Effector memory CD8-positive, alpha-beta T cell (primary cell): ENCODE measurements at regions not wholly inside any gene's neighbourhood (a gene's known extent, or its start where the extent isn't known, plus 50 kb on each side); places are given as distances from the start of the nearest gene placed in this dataset.
A peak's percentile ranks its signal among the peaks of the same experiment; 100 is the strongest.

Experiments used
- ATAC-seq: fragments of 150-1000 bp; cut with Tn5 transposase; replicated peaks from 2 replicates; pipeline ENCODE4 v1.10.0; 2021; ENCODE audit warnings: mild to moderate bottlenecking, moderate library complexity
- DNase-seq, 3 experiments: peaks; one replicate each; pipeline ENCODE4 v3.0.0; 2021
- H3K27ac Mint-ChIP-seq, 2 donors: one replicate each; pipeline ENCODE4 v1.8.0; 2022; ENCODE audit warnings: mild to moderate bottlenecking in 2 of 2, mixed read lengths in 2 of 2, moderate library complexity in 2 of 2
- H3K27me3 Mint-ChIP-seq, 2 donors: one replicate each; pipeline ENCODE4 v1.8.0; 2022; ENCODE audit warnings: mixed read lengths in 2 of 2
- H3K36me3 Mint-ChIP-seq: one replicate; pipeline ENCODE4 v1.8.0; 2022; ENCODE audit warnings: mild to moderate bottlenecking, moderate library complexity, mixed read lengths; ENCODE audit not compliant: insufficient read depth
- H3K4me1 Mint-ChIP-seq, 2 donors: one replicate each; pipeline ENCODE4 v1.8.0; 2022; ENCODE audit warnings: low read depth in 2 of 2, mixed read lengths in 2 of 2
- H3K4me3 Mint-ChIP-seq, 2 donors: one replicate each; pipeline ENCODE4 v1.8.0; 2022; ENCODE audit warnings: mild to moderate bottlenecking in 2 of 2, mixed read lengths in 2 of 2, moderate library complexity in 2 of 2
- H3K9me3 Mint-ChIP-seq, 2 donors: one replicate each; pipeline ENCODE4 v1.8.0; 2022; ENCODE audit warnings: mixed read lengths in 2 of 2

- H3K4me1 Mint-ChIP-seq: peaks cover 2 to 4% of the 10 kb centered on the region in 2 donors
- H3K27ac Mint-ChIP-seq: no peak overlapping the region
- no peak for ATAC-seq
- no peaks in the 10 kb centered on the region for H3K27me3 Mint-ChIP-seq
- no peaks in the 10 kb centered on the region for H3K9me3 Mint-ChIP-seq
- H3K36me3 Mint-ChIP-seq: peaks cover 30% of the 10 kb centered on the region
- DNase-seq: no peak
- H3K4me3 Mint-ChIP-seq: no peak overlapping the region
Measured at GRCh38 chr22:25357132-25357455, 137.7 kb downstream of the CRYBB2 start.

DNA sequence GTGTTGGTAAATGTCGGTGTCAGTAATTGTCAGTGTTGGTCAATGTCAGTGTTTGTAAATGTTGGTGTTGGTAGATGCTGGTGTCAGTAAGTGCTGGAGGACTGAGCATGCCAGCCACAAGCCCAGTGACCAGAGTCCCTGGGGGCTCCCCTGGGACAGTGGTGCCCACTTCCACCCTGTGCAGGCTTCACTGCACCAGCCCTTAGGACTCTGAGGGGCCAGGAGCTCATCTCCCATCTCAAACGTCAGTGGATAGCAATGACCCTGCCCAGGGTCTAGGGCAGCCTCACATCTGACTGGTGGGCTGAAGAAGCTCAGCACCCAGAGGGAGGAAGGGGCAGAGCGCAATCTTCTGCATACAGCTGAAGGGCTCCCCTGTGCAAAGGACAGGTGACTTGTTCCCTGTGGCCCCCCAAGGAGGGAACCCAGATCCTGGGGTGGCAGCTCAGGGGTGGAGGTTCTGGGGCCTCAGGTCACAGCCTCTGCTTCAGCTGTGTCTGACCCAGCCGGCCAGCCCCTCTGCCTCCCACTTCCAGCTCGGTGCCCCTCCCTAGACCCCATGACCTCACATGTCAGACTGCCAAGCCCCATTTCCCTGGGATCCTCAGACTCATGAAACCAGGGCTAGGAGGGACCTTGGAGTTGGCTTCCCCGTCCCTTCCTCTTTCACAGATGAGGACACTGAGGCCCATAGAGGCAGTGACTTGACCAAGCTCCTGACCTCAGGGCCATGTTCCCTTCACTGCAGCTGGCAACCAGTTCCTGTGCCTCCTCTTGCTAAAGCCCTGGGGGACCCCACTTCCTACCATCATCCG, 138.4 kb downstream of the CRYBB2 start:
- H3K36me3 Mint-ChIP-seq: peaks cover 23% of the 10 kb centered on the region
- no peaks in the 10 kb centered on the region for H3K27me3 Mint-ChIP-seq
- DNase-seq (no peak), ATAC-seq (no peak)
- peaks cover 5 to 6% of the 10 kb centered on the region in 2 donors for H3K4me1 Mint-ChIP-seq
- no peaks in the 10 kb centered on the region for H3K9me3 Mint-ChIP-seq
- H3K27ac Mint-ChIP-seq: no peak overlapping the region
- no peak overlapping the region for H3K4me3 Mint-ChIP-seq

- ATAC-seq (no peak), DNase-seq (no peak)
- H3K4me1 Mint-ChIP-seq: peaks cover 5 to 6% of the 10 kb centered on the region in 2 donors
- H3K36me3 Mint-ChIP-seq: peaks cover 16% of the 10 kb centered on the region
- H3K27ac Mint-ChIP-seq: no peak overlapping the region
- H3K27me3 Mint-ChIP-seq: no peaks in the 10 kb centered on the region
- no peak overlapping the region for H3K4me3 Mint-ChIP-seq
- H3K9me3 Mint-ChIP-seq: no peaks in the 10 kb centered on the region
Measured at GRCh38 chr22:25358421-25359170, 139.2 kb downstream of the CRYBB2 start.

GRCh38 chr22:25359601-25360261, 140.3 kb downstream of the CRYBB2 start:
- DNase-seq (no peak), ATAC-seq (no peak)
- H3K4me3 Mint-ChIP-seq: no peak overlapping the region
- no peak overlapping the region for H3K27ac Mint-ChIP-seq
- peaks cover 9 to 11% of the 10 kb centered on the region in 2 donors for H3K4me1 Mint-ChIP-seq
- H3K9me3 Mint-ChIP-seq: no peaks in the 10 kb centered on the region
- no peaks in the 10 kb centered on the region for H3K27me3 Mint-ChIP-seq
- H3K36me3 Mint-ChIP-seq: peaks cover 8% of the 10 kb centered on the region

GRCh38 chr22:25360411-25360810, 141.0 kb downstream of the CRYBB2 start:
- H3K27me3 Mint-ChIP-seq: no peaks in the 10 kb centered on the region
- H3K27ac Mint-ChIP-seq: no peak overlapping the region
- H3K4me3 Mint-ChIP-seq: no peak overlapping the region
- ATAC-seq: no peak
- no peak for DNase-seq
- peaks cover 10% of the 10 kb centered on the region for H3K36me3 Mint-ChIP-seq
- H3K9me3 Mint-ChIP-seq: no peaks in the 10 kb centered on the region
- peaks cover 11 to 12% of the 10 kb centered on the region in 2 donors for H3K4me1 Mint-ChIP-seq

- Mint-ChIP-seq H3K27ac (no peak overlapping the region), H3K27me3 (no peaks in the 10 kb centered on the region), H3K36me3 (peaks cover 12% of the 10 kb centered on the region), H3K4me3 (no peak overlapping the region), H3K4me1 (peaks cover 11 to 12% of the 10 kb centered on the region in 2 donors), H3K9me3 (no peaks in the 10 kb centered on the region)
- DNase-seq (no peak), ATAC-seq (no peak)
Measured at GRCh38 chr22:25360891-25361645, 141.6 kb downstream of the CRYBB2 start.

DNA sequence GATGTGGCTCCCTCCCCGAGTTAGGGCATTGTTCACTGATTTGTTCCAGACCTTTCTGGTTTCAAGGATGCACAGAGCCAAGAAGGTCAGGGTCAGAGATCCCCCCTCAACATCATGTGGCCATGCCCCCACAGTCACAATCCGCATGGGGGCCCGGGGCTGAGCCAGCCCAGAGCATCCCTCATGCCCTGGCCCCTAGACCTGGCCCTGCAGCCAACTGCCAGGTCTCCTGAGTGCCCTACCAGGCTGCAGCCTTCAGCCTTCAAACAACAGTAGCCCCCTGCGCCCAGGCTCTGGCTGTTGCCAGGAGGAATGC, 142.4 kb downstream of the CRYBB2 start:
- H3K9me3 Mint-ChIP-seq: no peaks in the 10 kb centered on the region
- ATAC-seq (no peak), DNase-seq (no peak)
- H3K27me3 Mint-ChIP-seq: no peaks in the 10 kb centered on the region
- peaks cover 12% of the 10 kb centered on the region for H3K36me3 Mint-ChIP-seq
- H3K27ac Mint-ChIP-seq: peak overlapping the region in 1 of 2 donors; percentile 32
- H3K4me3 Mint-ChIP-seq: no peak overlapping the region
- peaks cover 11 to 12% of the 10 kb centered on the region in 2 donors for H3K4me1 Mint-ChIP-seq

GRCh38 chr22:25362215-25362882, 142.9 kb downstream of the CRYBB2 start:
- ATAC-seq: peak; percentile 48
- Mint-ChIP-seq H3K27me3 (no peaks in the 10 kb centered on the region), H3K4me1 (peaks cover 14 to 15% of the 10 kb centered on the region in 2 donors), H3K4me3 (no peak overlapping the region), H3K9me3 (no peaks in the 10 kb centered on the region), H3K36me3 (peaks cover 12% of the 10 kb centered on the region), H3K27ac (peak overlapping the region in 1 of 2 donors; percentile 32)
- DNase-seq: peak; percentile 59 to 68 (median 63)

- ATAC-seq (no peak), DNase-seq (no peak)
- Mint-ChIP-seq H3K36me3 (peaks cover 12% of the 10 kb centered on the region), H3K9me3 (no peaks in the 10 kb centered on the region), H3K4me3 (peak overlapping the region in 1 of 2 donors; percentile 2), H3K27ac (no peak overlapping the region), H3K4me1 (peaks cover 18 to 19% of the 10 kb centered on the region in 2 donors), H3K27me3 (no peaks in the 10 kb centered on the region)
Measured at GRCh38 chr22:25362883-25363240, 143.4 kb downstream of the CRYBB2 start.

GRCh38 chr22:25363474-25363873, 144.0 kb downstream of the CRYBB2 start:
- peak overlapping the region in 1 of 2 donors; percentile 73 for H3K27ac Mint-ChIP-seq
- peaks cover 18 to 19% of the 10 kb centered on the region in 2 donors for H3K4me1 Mint-ChIP-seq
- DNase-seq (no peak), ATAC-seq (no peak)
- H3K36me3 Mint-ChIP-seq: peaks cover 12% of the 10 kb centered on the region
- H3K4me3 Mint-ChIP-seq: no peak overlapping the region
- H3K9me3 Mint-ChIP-seq: no peaks in the 10 kb centered on the region
- H3K27me3 Mint-ChIP-seq: no peaks in the 10 kb centered on the region

DNA sequence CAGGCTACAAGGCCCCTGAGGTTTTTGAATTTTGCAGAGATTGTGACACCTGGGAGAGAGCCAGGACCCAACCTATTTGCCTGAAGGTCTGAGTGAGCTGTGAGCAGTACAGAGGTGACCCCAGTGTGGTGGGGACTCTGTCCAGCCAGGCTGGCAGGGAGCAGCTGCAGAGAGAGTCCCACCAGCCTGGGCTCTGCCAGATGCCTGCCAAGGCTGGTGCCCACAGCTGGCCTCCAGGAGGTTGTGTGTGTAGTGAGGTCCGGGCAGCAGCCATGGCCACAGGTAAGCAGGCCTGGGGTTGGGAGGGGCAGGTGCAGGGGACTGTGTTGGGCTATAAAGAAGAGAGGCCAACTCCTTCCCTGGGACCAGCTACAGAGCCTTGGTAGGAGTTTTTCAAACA, 144.8 kb downstream of the CRYBB2 start:
- ATAC-seq (no peak), DNase-seq (no peak)
- no peaks in the 10 kb centered on the region for H3K27me3 Mint-ChIP-seq
- peaks cover 18 to 19% of the 10 kb centered on the region in 2 donors for H3K4me1 Mint-ChIP-seq
- no peak overlapping the region for H3K4me3 Mint-ChIP-seq
- peaks cover 12% of the 10 kb centered on the region for H3K36me3 Mint-ChIP-seq
- H3K9me3 Mint-ChIP-seq: no peaks in the 10 kb centered on the region
- peak overlapping the region; percentile 73 to 76 for H3K27ac Mint-ChIP-seq

DNA sequence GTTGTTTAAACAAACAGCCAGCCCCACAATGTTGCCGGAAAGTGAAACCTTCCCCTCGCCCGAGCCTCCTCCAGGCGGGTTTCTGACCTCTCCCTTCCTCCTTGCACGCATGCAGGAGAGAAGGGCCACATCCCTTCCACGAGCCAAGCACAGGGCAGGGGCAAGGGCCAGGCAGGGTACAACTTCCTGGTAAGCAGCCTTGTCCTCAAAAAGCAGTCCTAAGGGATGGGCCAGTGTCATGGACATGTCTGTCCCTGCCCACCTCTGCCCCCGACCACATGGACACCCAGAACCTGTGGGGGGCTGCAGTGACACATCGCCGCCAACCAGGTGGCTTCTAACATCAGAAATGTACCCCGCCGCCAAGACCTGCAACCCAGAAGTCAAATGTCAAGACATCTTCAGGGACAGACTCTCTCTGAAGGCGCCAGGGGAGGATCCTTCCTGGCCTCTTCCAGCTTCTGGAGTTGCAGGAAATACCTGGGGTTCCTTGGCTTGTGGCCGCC, 145.3 kb downstream of the CRYBB2 start:
- Mint-ChIP-seq H3K27me3 (no peaks in the 10 kb centered on the region), H3K4me1 (peaks cover 18 to 19% of the 10 kb centered on the region in 2 donors), H3K36me3 (peaks cover 12% of the 10 kb centered on the region), H3K27ac (peak overlapping the region; percentile 73 to 76), H3K9me3 (no peaks in the 10 kb centered on the region), H3K4me3 (no peak overlapping the region)
- DNase-seq (no peak), ATAC-seq (no peak)
